NCI-H1092 treated with DMSO at 0.1 percent for 48 hours (cell line): ENCODE measurements at regions not wholly inside any gene's neighbourhood (a gene's known extent, or its start where the extent isn't known, plus 50 kb on each side); places are given as distances from the start of the nearest gene placed in this dataset.

Experiments
- DNase-seq: peaks from one replicate; lab custom pipeline; 2025; lab: John Stamatoyannopoulos, UW

GRCh38 chr11:127424661-127425060 is 424.1 kb upstream of the KIRREL3 start:
- DNase-seq, result no peak

DNA sequence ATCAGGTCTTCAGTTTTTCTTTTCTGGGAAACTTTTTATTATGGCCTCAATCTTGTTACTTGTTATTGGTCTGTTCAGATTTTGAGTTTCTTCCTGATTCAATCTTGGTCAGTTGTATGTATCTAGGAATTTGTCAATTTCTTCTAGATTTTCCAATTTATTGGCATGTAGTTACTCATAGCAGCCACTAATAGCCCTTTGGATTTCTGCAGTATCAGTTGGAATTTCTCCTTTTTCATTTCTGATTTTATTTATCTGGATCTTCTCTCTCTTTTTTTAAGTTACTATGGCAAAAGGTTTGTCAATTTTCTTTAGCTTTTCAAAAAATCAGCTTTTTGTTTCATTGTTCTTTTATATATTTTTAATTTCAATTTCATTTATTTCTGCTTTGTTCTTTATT is 419.6 kb upstream of the KIRREL3 start:
- DNase-seq, result no peak

DNA sequence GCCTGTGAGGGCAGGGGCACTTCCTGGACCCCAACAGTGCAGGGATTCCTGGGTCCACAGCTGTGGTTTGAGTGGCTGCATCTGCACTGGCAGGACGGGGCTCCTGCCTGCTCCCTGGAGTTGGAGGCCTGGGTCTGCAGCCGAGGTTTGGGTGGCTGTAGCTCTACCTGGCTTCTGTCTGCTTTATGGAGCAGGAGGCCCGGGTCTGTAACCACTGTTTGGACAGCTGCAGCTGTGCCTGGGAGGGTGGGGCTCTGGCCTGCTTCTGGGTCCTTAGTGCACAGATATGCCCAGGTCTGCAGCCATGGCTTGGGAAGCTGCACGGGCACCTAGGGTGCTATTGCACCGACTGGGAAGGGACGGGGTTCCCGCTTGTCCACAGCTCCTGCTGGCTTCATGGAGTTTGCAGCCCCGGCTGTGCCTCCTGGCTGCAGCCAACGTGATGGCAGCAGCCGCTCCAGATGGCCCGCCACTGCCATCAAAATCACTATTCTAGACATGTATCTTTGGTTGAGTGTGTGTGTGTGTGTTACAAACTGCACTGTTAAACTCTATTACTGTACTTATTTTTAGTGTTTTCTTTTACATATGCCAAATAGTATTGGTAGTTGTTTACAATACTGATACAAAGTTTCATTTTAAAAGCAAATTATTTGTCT is 412.3 kb upstream of the KIRREL3 start:
- DNase-seq, result peak; percentile 15

GRCh38 chr11:127412234-127412633 is 411.7 kb upstream of the KIRREL3 start:
- no peak for DNase-seq

DNA sequence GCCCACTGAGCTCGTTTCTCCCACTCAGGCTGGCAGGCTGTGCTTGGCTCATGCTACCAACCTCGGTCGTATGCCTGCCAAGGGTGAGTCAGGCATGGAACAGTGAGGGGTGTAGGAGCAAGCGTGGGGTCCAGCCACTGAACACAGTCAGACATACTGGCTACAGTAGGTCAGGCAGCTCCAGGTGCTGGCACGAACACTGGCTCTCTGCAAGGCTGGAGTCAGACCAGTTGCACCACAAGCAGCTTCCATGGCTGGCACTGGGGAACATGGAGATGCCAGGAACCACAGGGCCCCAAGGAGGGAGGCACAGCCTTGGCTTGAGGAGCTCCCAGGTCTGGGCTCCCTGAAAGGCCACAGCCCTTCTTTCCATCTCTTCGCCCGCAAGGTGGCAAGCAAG is 410.7 kb upstream of the KIRREL3 start:
- DNase-seq, result no peak

DNA sequence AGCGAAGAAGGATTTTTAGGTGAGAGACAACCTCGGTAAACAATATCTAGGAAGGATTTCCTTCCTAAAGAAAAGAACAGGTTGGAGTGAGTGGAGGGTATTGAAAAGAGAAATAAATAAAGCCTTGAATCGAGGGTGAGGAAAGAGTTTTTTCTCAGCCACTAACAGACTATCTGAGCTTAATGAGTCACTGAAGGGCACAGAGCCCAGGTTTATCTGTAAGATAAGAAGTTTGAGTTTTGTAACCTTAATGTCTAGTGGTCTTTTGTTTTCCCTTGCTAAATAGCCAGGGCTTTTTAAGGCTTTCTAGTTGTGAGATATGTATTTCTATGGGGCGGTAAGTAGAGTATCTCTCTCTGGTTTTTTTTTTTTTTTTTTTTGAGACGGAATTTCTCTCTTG is 394.5 kb upstream of the KIRREL3 start:
- no peak for DNase-seq

DNA sequence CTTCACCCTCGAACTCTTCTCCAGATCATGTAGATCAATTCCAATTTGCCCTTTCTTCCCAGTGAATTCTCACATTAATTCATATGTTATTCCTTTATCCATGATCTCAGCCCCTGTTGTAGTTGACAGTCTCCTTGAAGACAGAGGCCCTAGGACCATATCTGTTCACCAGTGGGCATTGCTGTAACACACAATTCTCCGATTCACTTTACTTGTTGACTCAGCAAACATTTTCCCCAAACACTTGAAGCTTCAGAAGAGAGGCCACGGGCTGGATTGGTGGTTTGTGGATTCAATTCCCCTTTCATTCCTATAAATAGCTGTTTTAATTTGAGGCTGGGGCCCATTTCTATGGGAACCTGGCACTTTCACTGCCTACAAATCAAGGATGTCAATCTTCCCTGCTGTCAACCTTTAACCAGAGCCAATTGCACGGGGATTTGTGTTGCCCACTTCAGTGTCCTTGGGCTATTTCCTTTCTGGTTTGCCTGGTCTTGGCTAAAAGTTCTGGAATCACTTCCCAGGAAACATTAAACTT is 393.0 kb upstream of the KIRREL3 start:
- peak; percentile 75 for DNase-seq

GRCh38 chr11:127392575-127392974 is 392.0 kb upstream of the KIRREL3 start:
- no peak for DNase-seq

GRCh38 chr11:127390465-127390864 is 389.9 kb upstream of the KIRREL3 start:
- no peak for DNase-seq

- no peak for DNase-seq
Measured at GRCh38 chr11:127385071-127385470, 384.5 kb upstream of the KIRREL3 start.

GRCh38 chr11:127383026-127383425 is 382.5 kb upstream of the KIRREL3 start:
- no peak for DNase-seq

- no peak for DNase-seq
Measured at GRCh38 chr11:127381247-127381646, 380.7 kb upstream of the KIRREL3 start.

- DNase-seq, result no peak
Measured at GRCh38 chr11:127379686-127380085, 379.1 kb upstream of the KIRREL3 start.

DNA sequence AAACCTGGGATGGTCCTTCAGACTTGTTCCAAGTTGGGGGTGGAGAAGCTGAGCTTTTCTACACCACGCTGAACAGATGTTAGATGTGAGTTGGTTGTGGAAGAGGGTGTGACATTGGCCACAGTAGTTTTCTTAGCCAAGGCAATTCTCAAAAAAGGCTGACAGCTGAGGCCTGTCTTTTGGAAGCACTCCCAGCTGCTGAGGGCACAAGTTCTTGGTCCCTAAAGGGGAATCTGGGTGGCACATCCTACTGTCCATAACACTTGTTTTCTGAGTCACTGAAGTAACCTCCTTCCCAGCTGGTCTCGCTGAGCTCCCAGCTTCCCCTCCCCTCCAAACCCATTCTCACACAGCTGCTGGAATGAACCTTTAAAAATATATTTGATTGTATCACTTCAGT is 375.7 kb upstream of the KIRREL3 start:
- no peak for DNase-seq

DNA sequence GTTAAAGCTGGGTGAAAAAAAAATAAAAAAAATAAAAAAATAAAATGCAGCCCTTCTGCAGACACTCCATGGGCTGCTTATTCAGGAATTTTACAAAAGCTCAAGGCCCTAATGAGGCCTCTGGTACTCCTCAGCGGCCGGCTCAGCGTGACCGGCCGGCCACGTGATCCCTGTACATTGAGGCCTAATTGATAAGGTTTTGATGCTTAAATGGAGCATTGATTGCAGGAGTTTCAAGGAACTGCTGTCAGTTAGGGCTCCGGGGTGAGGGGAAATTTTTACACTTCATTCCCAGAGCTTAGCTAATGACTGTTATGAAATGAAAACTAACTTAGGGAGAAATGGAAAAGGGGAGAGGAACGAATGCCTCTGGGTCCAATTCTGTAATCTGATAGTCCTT is 368.8 kb upstream of the KIRREL3 start:
- DNase-seq, result no peak

- DNase-seq, result no peak
Measured at GRCh38 chr11:127362754-127363308, 362.3 kb upstream of the KIRREL3 start.

GRCh38 chr11:127358160-127358559 is 357.6 kb upstream of the KIRREL3 start:
- no peak for DNase-seq

DNA sequence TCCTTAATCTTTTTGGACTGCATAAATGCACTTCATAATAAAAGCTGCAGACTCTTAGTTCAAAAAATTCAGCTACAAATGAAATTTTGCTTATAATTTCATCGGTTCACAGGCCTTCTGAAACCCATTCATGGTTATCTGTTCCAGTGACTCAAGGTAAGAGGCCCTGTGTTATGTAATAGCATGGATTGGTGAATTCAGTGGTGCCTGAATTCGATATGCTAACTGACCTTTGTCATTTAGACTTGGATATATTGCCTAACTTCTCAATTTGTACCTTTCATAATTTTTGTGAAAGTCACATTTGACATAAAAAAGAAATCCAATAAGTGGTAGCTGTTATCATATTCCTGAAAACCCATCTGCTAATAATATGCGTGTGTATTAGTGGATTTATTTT is 349.9 kb upstream of the KIRREL3 start:
- DNase-seq, result no peak

GRCh38 chr11:127345819-127346459 is 345.4 kb upstream of the KIRREL3 start:
- peak; percentile 71 for DNase-seq

GRCh38 chr11:127340438-127340837 is 339.9 kb upstream of the KIRREL3 start:
- DNase-seq, result no peak

DNA sequence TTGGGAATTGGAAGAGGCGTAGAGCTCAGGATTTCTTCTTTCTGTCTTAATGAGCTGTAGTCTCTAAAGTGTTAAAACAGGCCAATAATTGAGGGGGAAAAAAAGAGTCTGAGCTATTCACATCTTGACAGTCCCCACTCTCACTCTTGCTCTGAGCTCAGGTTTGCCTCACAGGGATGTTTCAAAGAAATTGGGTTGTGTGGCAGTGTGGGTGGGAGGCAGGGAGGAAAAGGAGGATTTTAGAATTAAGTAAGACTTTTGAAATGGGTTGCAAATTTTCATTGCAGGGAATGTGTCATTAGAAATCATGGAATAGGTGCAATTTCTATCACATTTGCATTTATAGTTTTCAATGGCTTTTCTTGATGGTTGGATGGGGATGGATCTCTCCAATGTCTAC is 338.8 kb upstream of the KIRREL3 start:
- DNase-seq, result no peak

- no peak for DNase-seq
Measured at GRCh38 chr11:127338380-127339259, 338.1 kb upstream of the KIRREL3 start.
